Activated CD4-positive, alpha-beta T cell treated with anti-CD3 and anti-CD28 coated beads, Interleukin-2, amount 10 ng/mL, durations not matched to agents 7 days and 5 days (primary cell): ENCODE measurements at regions not wholly inside any gene's neighbourhood (a gene's known extent, or its start where the extent isn't known, plus 50 kb on each side); places are given as distances from the start of the nearest gene placed in this dataset.

Source experiments
- CTCF ChIA-PET: fragments of 350-600 bp; sonication (Branson Sonifier 250); formaldehyde crosslinking; loops from one replicate; lab custom pipeline; 2021; ENCODE audit warnings: antibody characterized with exemption; lab: Charles Lee
- POLR2A ChIA-PET: fragments of 350-600 bp; sonication (Branson Sonifier 250); formaldehyde crosslinking; loops from one replicate; lab custom pipeline; 2021; ENCODE audit warnings: antibody characterized with exemption; lab: Charles Lee
- DNase-seq: peaks from one replicate; pipeline ENCODE4 v3.0.0-alpha.2; 2020
- H3K27ac Mint-ChIP-seq: one replicate; pipeline ENCODE4 v1.8.0; 2021; ENCODE audit warnings: mild to moderate bottlenecking, moderate library complexity, mixed read lengths
- H3K27me3 Mint-ChIP-seq: one replicate; pipeline ENCODE4 v1.8.0; 2021; ENCODE audit warnings: mixed read lengths
- H3K36me3 Mint-ChIP-seq: one replicate; pipeline ENCODE4 v1.8.0; 2021; ENCODE audit warnings: low read depth, mixed read lengths
- H3K4me1 Mint-ChIP-seq: one replicate; pipeline ENCODE4 v1.8.0; 2021; ENCODE audit warnings: mixed read lengths
- H3K4me3 Mint-ChIP-seq: one replicate; pipeline ENCODE4 v1.8.0; 2021; ENCODE audit warnings: mild to moderate bottlenecking, moderate library complexity, mixed read lengths
- H3K9me3 Mint-ChIP-seq: one replicate; pipeline ENCODE4 v1.8.0; 2021; ENCODE audit warnings: mixed read lengths

DNA sequence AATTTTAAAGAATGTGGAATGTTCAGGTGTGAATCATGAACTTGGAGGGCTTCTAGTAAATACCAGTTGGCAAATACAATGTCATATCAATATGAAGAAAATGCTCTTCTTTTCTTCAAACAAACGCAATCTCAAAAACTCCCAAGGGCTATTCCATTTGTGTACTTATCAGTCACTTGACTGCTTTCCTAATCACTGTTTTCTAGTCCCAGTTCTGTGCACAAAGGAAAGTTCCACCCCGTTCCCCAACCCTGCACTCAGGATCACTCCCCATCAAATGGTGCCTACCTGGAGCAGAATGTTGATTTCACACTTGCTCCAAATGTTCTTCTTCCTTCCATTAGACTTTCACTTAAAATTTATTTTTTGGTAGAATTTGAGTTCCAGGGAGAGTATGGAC lies 92.6 kb upstream of the RFC3 start:
- Mint-ChIP-seq H3K27ac (no peak overlapping the region), H3K4me1 (peaks cover 16% of the 10 kb centered on the region), H3K36me3 (no peaks in the 10 kb centered on the region), H3K9me3 (no peaks in the 10 kb centered on the region), H3K4me3 (no peak overlapping the region), H3K27me3 (no peaks in the 10 kb centered on the region)
- no peak for DNase-seq
- POLR2A ChIA-PET = no interaction called here
- CTCF ChIA-PET = interaction anchor here (0.6 kb wide), 1 partner anchor 39 kb away, joined by 3 read pairs; no protein-coding TSS in a partner anchor

DNA sequence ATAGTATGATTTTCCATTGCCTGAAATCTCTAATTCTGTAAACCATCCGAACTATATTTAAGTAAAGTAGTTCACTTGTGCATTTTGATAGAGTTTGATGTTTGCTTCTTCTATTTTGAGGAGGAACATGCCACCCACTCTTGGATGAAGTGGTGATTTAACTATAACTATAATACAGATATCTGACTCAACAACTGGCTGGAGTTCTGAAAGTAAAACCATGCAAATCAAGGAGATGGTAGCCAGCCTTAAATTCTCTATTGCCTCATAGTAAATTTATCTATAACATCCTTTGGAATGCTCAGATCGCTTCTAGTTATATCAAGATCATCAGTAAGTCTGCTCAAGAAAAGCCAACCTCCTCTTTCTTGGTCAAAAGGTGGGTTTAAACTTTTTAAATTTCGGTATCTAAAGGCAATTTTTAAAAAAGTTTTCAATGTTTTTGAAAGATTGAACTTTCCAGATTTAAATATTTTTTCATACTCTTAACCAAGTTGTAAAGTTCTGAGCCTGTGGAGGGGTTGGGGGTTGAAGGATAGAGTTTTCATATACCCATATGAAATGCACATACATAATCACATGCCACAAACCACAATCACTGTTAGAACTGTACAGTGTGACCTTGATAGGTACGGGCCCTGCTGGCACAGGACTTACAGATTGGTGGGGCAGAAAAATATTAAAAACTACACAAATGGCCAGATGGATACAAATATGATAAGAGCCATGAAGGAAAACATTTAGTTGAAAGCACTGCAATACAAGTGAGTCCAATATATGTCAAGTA lies 90.5 kb upstream of the RFC3 start:
- H3K4me1 Mint-ChIP-seq = peaks cover 13% of the 10 kb centered on the region
- no peaks in the 10 kb centered on the region for H3K9me3 Mint-ChIP-seq
- ChIA-PET POLR2A (no interaction called here), CTCF (no interaction called here)
- no peaks in the 10 kb centered on the region for H3K27me3 Mint-ChIP-seq
- no peaks in the 10 kb centered on the region for H3K36me3 Mint-ChIP-seq
- H3K4me3 Mint-ChIP-seq = no peak overlapping the region
- H3K27ac Mint-ChIP-seq = no peak overlapping the region
- DNase-seq = no peak

DNA sequence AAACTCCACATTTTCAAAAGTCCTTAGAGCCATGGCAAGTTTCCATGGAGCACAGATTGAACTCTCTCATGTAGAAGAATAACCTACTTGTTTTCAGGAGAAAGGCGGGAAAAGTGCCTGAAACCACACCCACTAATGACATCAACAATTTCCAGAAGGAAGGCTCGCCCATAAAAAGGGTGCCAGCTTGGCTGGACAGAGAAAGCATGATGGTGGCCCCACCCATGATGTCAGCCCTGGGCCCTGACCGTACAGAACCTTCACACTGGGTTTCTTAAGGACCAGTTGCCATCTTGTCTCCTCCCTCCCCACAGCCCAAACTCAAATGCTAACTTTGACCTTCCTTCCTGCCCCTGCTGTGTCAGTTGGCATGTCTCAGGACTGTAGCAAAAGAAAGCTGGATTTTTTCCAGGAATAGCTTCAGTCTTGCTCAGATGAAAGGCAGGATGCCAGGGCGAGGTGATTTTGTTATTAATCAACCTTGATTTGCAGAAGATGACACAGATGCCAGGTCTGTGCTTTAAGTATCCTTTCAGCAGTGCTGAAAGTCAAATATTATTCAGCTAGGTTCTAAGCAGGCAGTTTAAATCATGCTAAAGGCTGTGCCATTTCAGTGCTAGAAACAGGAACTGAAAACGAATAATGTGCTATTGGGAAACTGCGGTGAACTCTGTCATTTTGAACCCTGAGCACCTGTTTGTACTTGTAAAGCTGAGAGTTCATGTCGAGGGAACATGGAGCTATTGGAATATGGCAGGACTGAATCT lies 89.5 kb upstream of the RFC3 start:
- no peaks in the 10 kb centered on the region for H3K9me3 Mint-ChIP-seq
- ChIA-PET POLR2A (no interaction called here), CTCF (no interaction called here)
- peaks cover 4% of the 10 kb centered on the region for H3K4me1 Mint-ChIP-seq
- no peaks in the 10 kb centered on the region for H3K36me3 Mint-ChIP-seq
- H3K27me3 Mint-ChIP-seq = no peaks in the 10 kb centered on the region
- DNase-seq = no peak
- H3K27ac Mint-ChIP-seq = no peak overlapping the region
- H3K4me3 Mint-ChIP-seq = no peak overlapping the region

DNA sequence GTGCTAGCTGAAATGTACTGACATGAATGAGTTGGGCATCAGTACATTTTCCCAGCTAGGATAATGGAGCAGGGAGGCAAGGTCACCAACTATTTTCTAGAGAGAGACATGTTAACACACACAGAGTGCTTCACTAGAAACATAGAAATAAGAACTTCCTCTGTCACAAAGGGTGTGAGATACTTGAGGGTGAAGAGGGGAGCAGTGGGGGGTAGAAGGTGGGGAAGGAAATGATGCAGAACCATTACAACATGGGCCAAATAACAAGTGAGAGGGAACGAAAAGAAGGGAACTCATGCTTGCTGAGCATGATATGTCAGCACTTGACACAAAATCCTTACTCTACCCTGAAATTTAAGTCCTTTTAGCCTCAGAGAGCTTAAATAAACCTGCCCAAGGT lies 87.8 kb upstream of the RFC3 start:
- Mint-ChIP-seq H3K27ac (no peak overlapping the region), H3K4me1 (no peaks in the 10 kb centered on the region), H3K9me3 (no peaks in the 10 kb centered on the region), H3K36me3 (no peaks in the 10 kb centered on the region), H3K4me3 (no peak overlapping the region), H3K27me3 (no peaks in the 10 kb centered on the region)
- CTCF ChIA-PET = interaction anchor here (0.7 kb wide), 1 partner anchor 1812 kb away, joined by 3 read pairs; no protein-coding TSS in a partner anchor
- POLR2A ChIA-PET = no interaction called here
- no peak for DNase-seq

DNA sequence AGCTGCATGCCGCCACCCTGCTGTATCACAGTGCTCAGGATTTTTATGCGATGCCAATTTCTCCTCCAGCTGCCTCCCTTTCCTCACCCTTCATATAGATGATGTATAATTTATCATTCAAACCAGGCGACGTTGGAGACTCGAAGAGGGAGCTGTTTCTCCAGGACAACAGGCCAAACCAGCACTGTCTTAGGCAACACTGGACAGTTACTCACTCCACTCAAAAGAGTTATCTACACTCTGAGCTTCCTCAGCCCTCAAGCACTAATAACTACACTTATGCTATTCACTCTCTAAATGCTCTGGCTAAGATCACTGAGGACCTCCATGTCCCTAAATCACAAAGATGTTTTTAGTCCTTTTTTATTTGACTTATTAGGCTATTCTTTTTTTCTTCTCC lies 87.3 kb upstream of the RFC3 start:
- H3K36me3 Mint-ChIP-seq = no peaks in the 10 kb centered on the region
- no peaks in the 10 kb centered on the region for H3K27me3 Mint-ChIP-seq
- no peak for DNase-seq
- H3K4me3 Mint-ChIP-seq = no peak overlapping the region
- H3K27ac Mint-ChIP-seq = no peak overlapping the region
- no peaks in the 10 kb centered on the region for H3K9me3 Mint-ChIP-seq
- POLR2A ChIA-PET = no interaction called here
- CTCF ChIA-PET = interaction anchor here (0.7 kb wide), 1 partner anchor 1811 kb away, joined by 3 read pairs; no protein-coding TSS in a partner anchor
- H3K4me1 Mint-ChIP-seq = no peaks in the 10 kb centered on the region

DNA sequence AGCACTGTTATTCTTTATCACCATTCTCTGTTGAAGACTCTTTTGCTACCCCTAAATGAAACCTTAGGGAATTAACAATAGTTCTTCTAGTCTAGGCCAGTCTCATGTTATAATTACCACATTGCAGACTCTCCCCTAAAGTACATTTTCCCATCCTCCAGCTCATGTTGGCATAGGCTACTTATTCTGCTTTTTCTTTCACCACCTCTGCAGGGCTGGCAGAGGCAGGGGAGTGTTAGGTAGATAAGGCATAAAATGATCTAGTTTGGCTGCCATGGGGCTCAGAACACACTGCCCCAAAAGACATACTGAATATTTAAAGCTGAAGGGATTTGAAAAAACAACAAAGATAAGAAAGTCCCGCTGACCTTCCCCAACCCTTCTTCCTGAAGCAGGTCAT lies 82.7 kb upstream of the RFC3 start:
- no peak overlapping the region for H3K4me3 Mint-ChIP-seq
- POLR2A ChIA-PET = no interaction called here
- CTCF ChIA-PET = interaction anchor here (1.8 kb wide), 1 partner anchor 12 kb away, joined by 7 read pairs; no protein-coding TSS in a partner anchor
- DNase-seq = no peak
- H3K27me3 Mint-ChIP-seq = no peaks in the 10 kb centered on the region
- no peaks in the 10 kb centered on the region for H3K4me1 Mint-ChIP-seq
- peaks cover 3% of the 10 kb centered on the region for H3K9me3 Mint-ChIP-seq
- no peaks in the 10 kb centered on the region for H3K36me3 Mint-ChIP-seq
- H3K27ac Mint-ChIP-seq = no peak overlapping the region

DNA sequence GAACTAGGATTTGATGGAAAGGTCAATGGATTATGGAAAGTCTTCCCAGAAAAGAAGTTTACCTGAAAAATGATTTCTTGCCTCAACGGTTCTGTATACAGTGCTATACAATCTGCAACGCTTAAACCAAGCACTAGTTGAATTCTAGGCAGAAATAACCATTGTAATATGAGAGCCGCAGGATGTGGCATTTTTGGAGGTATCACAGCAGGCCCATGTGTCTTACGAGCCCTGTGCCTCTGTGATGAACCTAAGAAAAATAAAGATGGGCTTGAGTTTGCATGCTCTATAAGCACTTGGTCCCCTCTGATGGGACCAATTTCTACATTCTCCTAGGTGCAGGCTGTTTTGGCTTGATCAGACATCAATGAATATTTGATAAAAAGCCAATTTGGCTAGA lies 78.7 kb upstream of the RFC3 start:
- CTCF ChIA-PET = no interaction called here
- H3K4me1 Mint-ChIP-seq = peaks cover 12% of the 10 kb centered on the region
- H3K4me3 Mint-ChIP-seq = no peak overlapping the region
- no peaks in the 10 kb centered on the region for H3K27me3 Mint-ChIP-seq
- peaks cover 3% of the 10 kb centered on the region for H3K9me3 Mint-ChIP-seq
- no peak for DNase-seq
- no peak overlapping the region for H3K27ac Mint-ChIP-seq
- no peaks in the 10 kb centered on the region for H3K36me3 Mint-ChIP-seq
- POLR2A ChIA-PET = no interaction called here

DNA sequence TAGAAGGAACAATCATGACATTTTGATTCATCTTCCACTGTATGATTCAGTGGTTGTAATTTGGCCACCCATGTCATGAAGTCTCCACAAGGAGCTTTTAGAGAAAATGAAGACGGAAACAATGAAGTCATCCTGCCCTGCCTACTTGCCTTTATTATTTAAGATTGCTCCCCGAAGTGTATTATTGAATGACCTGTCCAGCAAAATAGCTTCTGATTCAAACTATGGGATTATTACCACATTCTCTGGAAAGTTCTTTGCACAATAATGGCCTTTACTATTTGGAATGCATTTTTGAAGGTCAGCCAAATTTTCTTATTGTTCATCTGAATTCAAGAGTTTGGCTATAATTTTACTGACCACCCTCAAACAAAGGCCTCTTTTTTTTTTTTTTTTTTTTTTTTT lies 77.8 kb upstream of the RFC3 start:
- Mint-ChIP-seq H3K27me3 (no peaks in the 10 kb centered on the region), H3K4me3 (no peak overlapping the region), H3K9me3 (peaks cover 3% of the 10 kb centered on the region), H3K27ac (no peak overlapping the region), H3K36me3 (no peaks in the 10 kb centered on the region), H3K4me1 (peaks cover 19% of the 10 kb centered on the region)
- CTCF ChIA-PET = no interaction called here
- POLR2A ChIA-PET = no interaction called here
- no peak for DNase-seq

DNA sequence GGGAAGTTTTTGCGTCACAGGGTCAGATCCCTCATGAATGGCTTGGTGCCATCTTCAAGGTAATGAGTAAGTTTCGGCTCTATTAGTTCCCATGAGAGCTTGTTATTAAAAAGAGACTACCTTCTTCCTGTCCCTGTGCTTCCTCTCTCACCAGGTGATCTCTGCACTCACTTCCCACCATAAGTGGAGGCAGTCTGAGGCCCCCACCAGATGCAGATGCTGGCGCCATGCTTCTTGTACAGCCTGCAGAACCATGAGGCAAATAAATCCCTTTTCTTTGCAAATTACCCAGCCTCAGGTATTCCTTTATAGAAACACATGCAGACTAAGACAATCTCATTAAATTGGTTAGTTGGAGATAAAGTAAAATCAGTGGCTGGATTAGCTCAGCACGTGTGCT lies 75.6 kb upstream of the RFC3 start:
- ChIA-PET CTCF (interaction anchor here (0.6 kb wide), 1 partner anchor 136 kb away, joined by 3 read pairs; no protein-coding TSS in a partner anchor), POLR2A (no interaction called here)
- no peak overlapping the region for H3K4me3 Mint-ChIP-seq
- peaks cover 19% of the 10 kb centered on the region for H3K4me1 Mint-ChIP-seq
- no peaks in the 10 kb centered on the region for H3K9me3 Mint-ChIP-seq
- DNase-seq = no peak
- no peak overlapping the region for H3K27ac Mint-ChIP-seq
- H3K27me3 Mint-ChIP-seq = no peaks in the 10 kb centered on the region
- H3K36me3 Mint-ChIP-seq = no peaks in the 10 kb centered on the region

DNA sequence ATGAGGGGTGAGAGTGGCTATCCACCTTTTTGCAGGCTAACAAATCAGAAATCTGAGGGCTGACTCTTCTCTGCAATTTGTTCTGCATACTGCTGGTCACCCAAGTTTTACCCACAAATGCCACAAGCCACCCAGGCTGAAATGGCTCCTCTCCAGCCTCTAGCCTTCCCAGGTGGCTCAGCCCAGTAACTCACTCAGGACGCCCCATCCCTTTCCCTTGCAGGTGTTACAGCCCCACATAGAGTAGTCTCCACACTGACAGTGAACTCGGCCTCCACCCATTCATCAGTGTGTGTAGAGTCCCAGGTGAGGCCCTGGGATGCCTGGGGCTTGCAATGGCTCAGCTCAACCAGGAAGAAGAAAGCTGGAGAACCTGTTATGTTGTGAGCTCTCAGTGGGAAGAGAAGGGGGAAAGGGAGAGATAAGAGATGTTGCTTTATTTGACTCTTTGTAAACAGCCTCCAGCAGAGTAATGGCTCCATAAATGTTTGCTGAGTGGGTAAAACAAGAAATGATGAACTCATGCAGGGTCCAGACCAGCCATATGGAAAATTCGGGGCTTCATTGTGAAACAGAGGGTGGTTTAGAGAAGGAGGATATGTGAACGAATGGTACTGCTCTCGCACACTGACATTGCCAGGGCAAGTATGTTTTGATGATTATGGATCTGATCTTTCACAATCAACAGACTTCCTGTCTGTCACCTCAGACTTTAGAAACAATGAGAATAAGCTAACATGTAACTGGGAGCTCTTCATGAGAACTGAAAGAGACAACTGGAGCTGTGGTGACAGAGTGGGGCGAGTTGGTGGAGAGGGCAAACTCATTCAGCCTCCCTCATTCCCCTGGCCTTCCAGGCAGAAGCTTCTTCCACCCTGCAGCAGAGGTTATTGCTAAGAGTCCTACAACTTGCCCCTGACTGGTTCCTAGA lies 74.2 kb upstream of the RFC3 start:
- no peak for DNase-seq
- Mint-ChIP-seq H3K9me3 (peaks cover 2% of the 10 kb centered on the region), H3K4me3 (no peak overlapping the region), H3K27me3 (no peaks in the 10 kb centered on the region), H3K4me1 (peaks cover 19% of the 10 kb centered on the region), H3K36me3 (no peaks in the 10 kb centered on the region), H3K27ac (peak overlapping the region; percentile 73)
- ChIA-PET POLR2A (no interaction called here), CTCF (interaction anchor here (1.0 kb wide), 1 partner anchor 18 kb away, joined by 3 read pairs; no protein-coding TSS in a partner anchor)

DNA sequence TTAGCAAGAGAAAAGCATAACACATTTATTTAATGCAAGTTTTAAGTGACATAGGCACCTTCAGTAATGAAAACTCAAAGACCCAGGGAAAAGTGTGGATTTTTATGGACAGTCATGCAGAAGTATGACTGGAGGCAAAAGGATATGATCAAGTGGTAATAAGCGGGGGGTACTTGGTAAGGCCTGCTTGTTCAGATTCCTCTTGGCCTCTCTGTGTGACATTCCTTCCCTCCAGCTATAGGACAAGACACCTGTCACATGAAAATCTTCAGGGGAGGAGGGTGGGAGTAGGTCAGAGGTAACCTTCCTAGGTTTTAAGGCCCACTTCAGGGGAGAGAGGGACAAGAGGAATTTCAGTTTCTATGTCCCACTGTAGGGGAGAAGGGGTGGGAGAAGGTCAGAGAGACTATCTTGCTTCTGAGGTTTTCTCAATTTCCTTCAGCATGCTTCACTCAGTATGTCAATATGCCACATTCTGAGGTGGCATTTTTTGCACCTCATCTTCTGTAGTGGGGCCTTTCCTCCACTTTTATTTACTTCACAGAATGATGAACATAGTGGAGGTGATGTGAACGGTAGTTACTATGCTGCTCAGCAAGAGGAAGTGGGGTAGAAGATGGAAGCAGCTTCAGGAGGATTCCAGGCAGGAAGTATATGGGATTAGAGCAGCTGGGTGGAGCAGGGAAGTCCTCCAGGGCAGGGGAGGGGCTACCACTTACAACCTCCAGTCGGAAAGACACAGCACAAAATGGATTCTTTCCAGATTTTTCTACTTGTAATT lies 73.2 kb upstream of the RFC3 start:
- H3K36me3 Mint-ChIP-seq = no peaks in the 10 kb centered on the region
- ChIA-PET POLR2A (no interaction called here), CTCF (interaction anchor here (1.0 kb wide), 1 partner anchor 17 kb away, joined by 3 read pairs; no protein-coding TSS in a partner anchor)
- no peak overlapping the region for H3K4me3 Mint-ChIP-seq
- H3K9me3 Mint-ChIP-seq = peaks cover 2% of the 10 kb centered on the region
- peak overlapping the region; percentile 58 for H3K27ac Mint-ChIP-seq
- H3K27me3 Mint-ChIP-seq = no peaks in the 10 kb centered on the region
- DNase-seq = no peak
- peaks cover 19% of the 10 kb centered on the region for H3K4me1 Mint-ChIP-seq
